ENCODE measurements at regions not wholly inside any gene's neighbourhood (a gene's known extent, or its start where the extent isn't known, plus 50 kb on each side); places are given as distances from the start of the nearest gene placed in this dataset.
A peak's percentile ranks its signal among the peaks of the same experiment; 100 is the strongest.
"Not testable (repeated sequence)": the region's sequence is repeated elsewhere in the genome, so short reads cannot be mapped to it uniquely, and the experiment has no call there.

- H3K27me3 Mint-ChIP-seq (ENCODE audit: insufficient read depth, unreplicated experiment); H3K4me3 Mint-ChIP-seq (ENCODE audit: unreplicated experiment); H3K36me3 Mint-ChIP-seq (ENCODE audit: insufficient read depth, unreplicated experiment); BruUV-seq (replicated peaks); H3K27ac Mint-ChIP-seq (ENCODE audit: low read depth, unreplicated experiment); H3K9me3 Mint-ChIP-seq (ENCODE audit: unreplicated experiment); CTCF ChIA-PET; H3K4me1 Mint-ChIP-seq (ENCODE audit: insufficient read depth, unreplicated experiment); POLR2A ChIA-PET; intact Hi-C loops (cut with micrococcal nuclease): not testable (repeated sequence)
- DNase-seq (ENCODE audit: unreplicated experiment): peak; percentile 0
Measured at GRCh38 chr2:113551637-113552318, 53.3 kb downstream of the FOXD4L1 start.

GRCh38 chr2:113559820-113560219 lies 61.4 kb downstream of the FOXD4L1 start:
- H3K4me3 Mint-ChIP-seq (ENCODE audit: unreplicated experiment); H3K36me3 Mint-ChIP-seq (ENCODE audit: insufficient read depth, unreplicated experiment); CTCF ChIA-PET; H3K4me1 Mint-ChIP-seq (ENCODE audit: insufficient read depth, unreplicated experiment); H3K27ac Mint-ChIP-seq (ENCODE audit: low read depth, unreplicated experiment); H3K27me3 Mint-ChIP-seq (ENCODE audit: insufficient read depth, unreplicated experiment); POLR2A ChIA-PET; BruUV-seq (replicated peaks); H3K9me3 Mint-ChIP-seq (ENCODE audit: unreplicated experiment); DNase-seq (ENCODE audit: unreplicated experiment); intact Hi-C loops (cut with micrococcal nuclease): not testable (repeated sequence)

GRCh38 chr2:113562662-113563061 lies 64.2 kb downstream of the FOXD4L1 start:
- DNase-seq (ENCODE audit: unreplicated experiment); H3K9me3 Mint-ChIP-seq (ENCODE audit: unreplicated experiment); H3K27ac Mint-ChIP-seq (ENCODE audit: low read depth, unreplicated experiment); H3K36me3 Mint-ChIP-seq (ENCODE audit: insufficient read depth, unreplicated experiment); H3K4me1 Mint-ChIP-seq (ENCODE audit: insufficient read depth, unreplicated experiment); intact Hi-C loops (cut with micrococcal nuclease); H3K27me3 Mint-ChIP-seq (ENCODE audit: insufficient read depth, unreplicated experiment); CTCF ChIA-PET; H3K4me3 Mint-ChIP-seq (ENCODE audit: unreplicated experiment); BruUV-seq (replicated peaks); POLR2A ChIA-PET: not testable (repeated sequence)

- intact Hi-C loops (cut with micrococcal nuclease); H3K4me3 Mint-ChIP-seq (ENCODE audit: unreplicated experiment); H3K9me3 Mint-ChIP-seq (ENCODE audit: unreplicated experiment); H3K27ac Mint-ChIP-seq (ENCODE audit: low read depth, unreplicated experiment); H3K27me3 Mint-ChIP-seq (ENCODE audit: insufficient read depth, unreplicated experiment); H3K36me3 Mint-ChIP-seq (ENCODE audit: insufficient read depth, unreplicated experiment); BruUV-seq (replicated peaks); POLR2A ChIA-PET; CTCF ChIA-PET: not testable (repeated sequence)
- DNase-seq (ENCODE audit: unreplicated experiment): peak; percentile 16
- peaks cover 13% of the 10 kb centered on the region for H3K4me1 Mint-ChIP-seq (ENCODE audit: insufficient read depth, unreplicated experiment)
Measured at GRCh38 chr2:113566674-113567480, 60.2 kb upstream of the RABL2A start.

GRCh38 chr2:113567481-113567849 lies 59.6 kb upstream of the RABL2A start:
- CTCF ChIA-PET; H3K27ac Mint-ChIP-seq (ENCODE audit: low read depth, unreplicated experiment); H3K4me3 Mint-ChIP-seq (ENCODE audit: unreplicated experiment); intact Hi-C loops (cut with micrococcal nuclease); H3K36me3 Mint-ChIP-seq (ENCODE audit: insufficient read depth, unreplicated experiment); POLR2A ChIA-PET; BruUV-seq (replicated peaks); H3K9me3 Mint-ChIP-seq (ENCODE audit: unreplicated experiment); H3K27me3 Mint-ChIP-seq (ENCODE audit: insufficient read depth, unreplicated experiment); DNase-seq (ENCODE audit: unreplicated experiment): not testable (repeated sequence)
- H3K4me1 Mint-ChIP-seq (ENCODE audit: insufficient read depth, unreplicated experiment): peaks cover 13% of the 10 kb centered on the region

- H3K4me3 Mint-ChIP-seq (ENCODE audit: unreplicated experiment); intact Hi-C loops (cut with micrococcal nuclease); H3K36me3 Mint-ChIP-seq (ENCODE audit: insufficient read depth, unreplicated experiment); H3K27ac Mint-ChIP-seq (ENCODE audit: low read depth, unreplicated experiment); CTCF ChIA-PET; H3K9me3 Mint-ChIP-seq (ENCODE audit: unreplicated experiment); POLR2A ChIA-PET; BruUV-seq (replicated peaks); DNase-seq (ENCODE audit: unreplicated experiment); H3K27me3 Mint-ChIP-seq (ENCODE audit: insufficient read depth, unreplicated experiment): not testable (repeated sequence)
- H3K4me1 Mint-ChIP-seq (ENCODE audit: insufficient read depth, unreplicated experiment): peaks cover 13% of the 10 kb centered on the region
Measured at GRCh38 chr2:113568231-113568630, 58.8 kb upstream of the RABL2A start.

- peaks cover 13% of the 10 kb centered on the region for H3K4me1 Mint-ChIP-seq (ENCODE audit: insufficient read depth, unreplicated experiment)
- POLR2A ChIA-PET; CTCF ChIA-PET; H3K4me3 Mint-ChIP-seq (ENCODE audit: unreplicated experiment); intact Hi-C loops (cut with micrococcal nuclease); H3K27me3 Mint-ChIP-seq (ENCODE audit: insufficient read depth, unreplicated experiment); H3K36me3 Mint-ChIP-seq (ENCODE audit: insufficient read depth, unreplicated experiment); H3K27ac Mint-ChIP-seq (ENCODE audit: low read depth, unreplicated experiment); H3K9me3 Mint-ChIP-seq (ENCODE audit: unreplicated experiment); BruUV-seq (replicated peaks): not testable (repeated sequence)
- peak; percentile 3 for DNase-seq (ENCODE audit: unreplicated experiment)
Measured at GRCh38 chr2:113570082-113570481, 57.0 kb upstream of the RABL2A start.

- H3K4me1 Mint-ChIP-seq (ENCODE audit: insufficient read depth, unreplicated experiment): peaks cover 13% of the 10 kb centered on the region
- H3K27ac Mint-ChIP-seq (ENCODE audit: low read depth, unreplicated experiment); POLR2A ChIA-PET; H3K27me3 Mint-ChIP-seq (ENCODE audit: insufficient read depth, unreplicated experiment); BruUV-seq (replicated peaks); DNase-seq (ENCODE audit: unreplicated experiment); H3K9me3 Mint-ChIP-seq (ENCODE audit: unreplicated experiment); H3K36me3 Mint-ChIP-seq (ENCODE audit: insufficient read depth, unreplicated experiment); CTCF ChIA-PET; H3K4me3 Mint-ChIP-seq (ENCODE audit: unreplicated experiment); intact Hi-C loops (cut with micrococcal nuclease): not testable (repeated sequence)
Measured at GRCh38 chr2:113570509-113571009, 56.5 kb upstream of the RABL2A start.

- BruUV-seq (replicated peaks); H3K36me3 Mint-ChIP-seq (ENCODE audit: insufficient read depth, unreplicated experiment); CTCF ChIA-PET; H3K4me3 Mint-ChIP-seq (ENCODE audit: unreplicated experiment); H3K27ac Mint-ChIP-seq (ENCODE audit: low read depth, unreplicated experiment); POLR2A ChIA-PET; DNase-seq (ENCODE audit: unreplicated experiment); H3K27me3 Mint-ChIP-seq (ENCODE audit: insufficient read depth, unreplicated experiment); H3K9me3 Mint-ChIP-seq (ENCODE audit: unreplicated experiment); intact Hi-C loops (cut with micrococcal nuclease): not testable (repeated sequence)
- H3K4me1 Mint-ChIP-seq (ENCODE audit: insufficient read depth, unreplicated experiment): peaks cover 13% of the 10 kb centered on the region
Measured at GRCh38 chr2:113571482-113572068, 55.5 kb upstream of the RABL2A start.
